GM12878 (cell line): ENCODE measurements at regions not wholly inside any gene's neighbourhood (a gene's known extent, or its start where the extent isn't known, plus 50 kb on each side); places are given as distances from the start of the nearest gene placed in this dataset.

Experiments
- ATAC-seq: fragments of 200-7000 bp; cut with Tn5 transposase; 3 replicates; pipeline ENCODE4 v1.9.1; 2020; ENCODE audit warnings: mild to moderate bottlenecking, moderate library complexity
- BruUV-seq: library from RNA; stranded (reverse); fragments of 400-500 nt; replicated peaks from 2 replicates; lab custom pipeline; 2021; lab: Mats Ljungman, UMichigan
- CTCF ChIA-PET: fragments of 300-600 bp; sonication (Branson Sonifier 250); formaldehyde crosslinking; extraction: SDS; loops from one replicate; lab custom pipeline; 2021; ENCODE audit warnings: inconsistent platforms; lab: Yijun Ruan, JAX
- POLR2A ChIA-PET: fragments of 350-600 bp; formaldehyde crosslinking; extraction: SDS; loops from one replicate; lab custom pipeline; 2021; ENCODE audit warnings: inconsistent platforms; lab: Charles Lee
- RAD21 ChIA-PET: fragments of 300-600 bp; sonication (Branson Sonifier 250); formaldehyde crosslinking; loops from one replicate; lab custom pipeline; 2023; ENCODE audit warnings: antibody characterized with exemption; ENCODE audit not compliant: unreplicated experiment; lab: Charles Lee
- SMC1A ChIA-PET: fragments of 300-600 bp; sonication (Branson Sonifier 250); formaldehyde crosslinking; loops from one replicate; lab custom pipeline; 2023; ENCODE audit not compliant: unreplicated experiment, uncharacterized antibody; lab: Charles Lee
- DNase-seq: peaks from one replicate; pipeline ENCODE4 v3.0.0-alpha.2; 2011; ENCODE audit warnings: low read depth, low spot score
- FAIRE-seq: peaks from 3 replicates; lab custom pipeline; 2011; peaks lifted over from hg19 to GRCh38; lab: Jason Lieb, UNC
- H2AFZ ChIP-seq: 2 replicates; pipeline ENCODE4 v1.6.0; 2011; ENCODE audit warnings: low read depth, low read length, control low read depth; ENCODE audit not compliant: control insufficient read depth
- H3K27ac ChIP-seq: 2 replicates; pipeline ENCODE4 v1.5.1; 2011; ENCODE audit warnings: control low read depth; ENCODE audit not compliant: control insufficient read depth, insufficient read depth
- H3K27me3 ChIP-seq, 2 experiments: replicated peaks in 1 of 2; 2 replicates each; pipeline versions ENCODE4 v1.6.0 to v1.6.1; 2011; ENCODE audit warnings: low read length in 1 of 2; ENCODE audit not compliant: control insufficient read depth in 2 of 2, insufficient read depth in 2 of 2
- H3K36me3 ChIP-seq, 2 experiments: 2 replicates each; pipeline ENCODE4 v1.5.1; 2011; ENCODE audit warnings: low read length in 1 of 2; ENCODE audit not compliant: control insufficient read depth in 2 of 2, insufficient read depth in 2 of 2
- H3K4me1 ChIP-seq: 2 replicates; pipeline ENCODE4 v1.6.1; 2011; ENCODE audit warnings: mild to moderate bottlenecking, low read length, moderate library complexity, mixed read lengths; ENCODE audit not compliant: control insufficient read depth, insufficient read depth
- H3K4me2 ChIP-seq: 2 replicates; pipeline ENCODE4 v1.6.0; 2011; ENCODE audit warnings: control low read depth; ENCODE audit not compliant: control insufficient read depth, insufficient read depth
- H3K4me3 ChIP-seq: fragments of 200-600 bp; sonication (generic); 2 replicates; pipeline ENCODE4 v1.5.1; 2016
- H3K79me2 ChIP-seq: 2 replicates; pipeline ENCODE4 v1.6.0; 2011; ENCODE audit warnings: low read length; ENCODE audit not compliant: control insufficient read depth, insufficient read depth
- H3K9ac ChIP-seq: 2 replicates; pipeline ENCODE4 v1.8.0; 2011; ENCODE audit warnings: low read length, control low read depth, mixed read lengths; ENCODE audit not compliant: control insufficient read depth, insufficient read depth
- H3K9me3 ChIP-seq: replicated peaks from 3 replicates; pipeline ENCODE4 v1.5.1; 2011; ENCODE audit warnings: mild to moderate bottlenecking, low read length; ENCODE audit not compliant: control insufficient read depth, insufficient read depth
- H4K20me1 ChIP-seq: 2 replicates; pipeline ENCODE4 v1.6.0; 2011; ENCODE audit not compliant: control insufficient read depth, insufficient read depth
- EZH2 ChIP-seq: IDR thresholded peaks from 2 replicates; pipeline ENCODE4 v1.6.1; 2012; ENCODE audit warnings: low read depth, mild to moderate bottlenecking, control low read depth, inconsistent platforms, low read length, borderline replicate concordance; ENCODE audit not compliant: control insufficient read depth
- FOS ChIP-seq: IDR thresholded peaks from 3 replicates; pipeline ENCODE4 v1.6.1; 2011; ENCODE audit warnings: borderline replicate concordance; ENCODE audit not compliant: insufficient read length; ENCODE audit errors: extremely low read depth
- KDM1A ChIP-seq: fragments of 200-600 bp; sonication (generic); IDR thresholded peaks from 2 replicates; pipeline ENCODE4 v1.6.1; 2016; ENCODE audit warnings: borderline replicate concordance
- STAT3 ChIP-seq: IDR thresholded peaks from 2 replicates; pipeline ENCODE4 v1.6.1; 2011; ENCODE audit warnings: low read depth, low read length, improper control_type of control experiment
- WGBS: methylation state at CpG from one replicate; pipeline ENCODE4 v1.1.6; 2016; ENCODE audit warnings: low lambda C conversion rate; ENCODE audit not compliant: insufficient replicate concordance, insufficient coverage; ENCODE audit errors: missing lambda C conversion rate; 5-methylcytosine and 5-hydroxymethylcytosine counted together
- in situ Hi-C: fragments of 300-500 bp; cut with MboI; formaldehyde crosslinking; loops from 9 replicates; pipeline ENCODE4 v1.14.3; 2018; ENCODE audit warnings: mixed read lengths
- intact Hi-C: fragments of 100-400 bp; cut with micrococcal nuclease; formaldehyde crosslinking; loops from one replicate; pipeline ENCODE4 v1.14.2; 2022; ENCODE audit not compliant: unreplicated experiment
- TF ChIP-seq, protein P1 (sequence below): IDR thresholded peaks from 2 replicates; pipeline ENCODE4 v1.6.1; 2012; ENCODE audit warnings: mild to moderate bottlenecking, low read depth, low read length
- TF ChIP-seq, protein P2 (sequence below): fragments of 450-650 bp; formaldehyde crosslinking; IDR thresholded peaks from 2 replicates; pipeline ENCODE4 v1.5.0; 2022; ENCODE audit warnings: mild to moderate bottlenecking, missing genetic modification characterization

DNA sequence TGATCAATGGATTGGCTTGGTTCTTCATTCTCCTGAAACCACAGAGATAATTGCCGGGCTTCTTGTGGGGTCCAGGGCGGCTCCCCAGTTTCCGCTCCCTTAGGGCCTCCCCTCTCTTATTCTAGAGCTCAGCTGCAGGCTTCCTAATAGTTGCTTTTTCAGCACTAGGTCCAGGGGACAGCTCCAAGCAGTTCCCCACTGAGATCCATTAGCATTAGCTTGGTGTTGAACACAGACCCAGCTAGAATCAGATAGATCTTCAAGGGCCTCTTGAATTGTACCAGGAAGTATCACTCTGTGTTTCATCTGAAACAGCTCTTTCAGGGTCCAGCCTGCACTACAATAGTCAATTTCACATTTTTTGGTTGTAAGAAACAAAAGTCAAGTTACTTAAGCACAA lies 238.7 kb downstream of the SEC23IP start:
- ChIA-PET RAD21 (no interaction called here), POLR2A (no interaction called here), SMC1A (interaction anchor here (0.9 to 1.3 kb wide), 2 partner anchors 9 to 90 kb away, joined by 3 to 4 read pairs; no protein-coding TSS in a partner anchor), CTCF (no interaction called here)
- no peak for FAIRE-seq
- H2AFZ ChIP-seq = no peak overlapping the region
- 0% methylated on average over 3 of the region's 3 CpGs for WGBS
- no peak overlapping the region for H3K4me3 ChIP-seq
- no peaks in the 10 kb centered on the region for H3K27me3 ChIP-seq
- TF ChIP-seq, protein P1, sequence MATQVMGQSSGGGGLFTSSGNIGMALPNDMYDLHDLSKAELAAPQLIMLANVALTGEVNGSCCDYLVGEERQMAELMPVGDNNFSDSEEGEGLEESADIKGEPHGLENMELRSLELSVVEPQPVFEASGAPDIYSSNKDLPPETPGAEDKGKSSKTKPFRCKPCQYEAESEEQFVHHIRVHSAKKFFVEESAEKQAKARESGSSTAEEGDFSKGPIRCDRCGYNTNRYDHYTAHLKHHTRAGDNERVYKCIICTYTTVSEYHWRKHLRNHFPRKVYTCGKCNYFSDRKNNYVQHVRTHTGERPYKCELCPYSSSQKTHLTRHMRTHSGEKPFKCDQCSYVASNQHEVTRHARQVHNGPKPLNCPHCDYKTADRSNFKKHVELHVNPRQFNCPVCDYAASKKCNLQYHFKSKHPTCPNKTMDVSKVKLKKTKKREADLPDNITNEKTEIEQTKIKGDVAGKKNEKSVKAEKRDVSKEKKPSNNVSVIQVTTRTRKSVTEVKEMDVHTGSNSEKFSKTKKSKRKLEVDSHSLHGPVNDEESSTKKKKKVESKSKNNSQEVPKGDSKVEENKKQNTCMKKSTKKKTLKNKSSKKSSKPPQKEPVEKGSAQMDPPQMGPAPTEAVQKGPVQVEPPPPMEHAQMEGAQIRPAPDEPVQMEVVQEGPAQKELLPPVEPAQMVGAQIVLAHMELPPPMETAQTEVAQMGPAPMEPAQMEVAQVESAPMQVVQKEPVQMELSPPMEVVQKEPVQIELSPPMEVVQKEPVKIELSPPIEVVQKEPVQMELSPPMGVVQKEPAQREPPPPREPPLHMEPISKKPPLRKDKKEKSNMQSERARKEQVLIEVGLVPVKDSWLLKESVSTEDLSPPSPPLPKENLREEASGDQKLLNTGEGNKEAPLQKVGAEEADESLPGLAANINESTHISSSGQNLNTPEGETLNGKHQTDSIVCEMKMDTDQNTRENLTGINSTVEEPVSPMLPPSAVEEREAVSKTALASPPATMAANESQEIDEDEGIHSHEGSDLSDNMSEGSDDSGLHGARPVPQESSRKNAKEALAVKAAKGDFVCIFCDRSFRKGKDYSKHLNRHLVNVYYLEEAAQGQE = peak; percentile 84
- TF ChIP-seq KDM1A = no peak
- ATAC-seq = no peak
- in situ Hi-C loops = no loop called here
- no peaks in the 10 kb centered on the region for H3K4me1 ChIP-seq
- H4K20me1 ChIP-seq = no peaks in the 10 kb centered on the region
- no peak overlapping the region for H3K9ac ChIP-seq
- no TSS peak for BruUV-seq
- H3K9me3 ChIP-seq = no peaks in the 10 kb centered on the region
- intact Hi-C loops = no loop called here
- H3K4me2 ChIP-seq = no peak overlapping the region
- no peak for DNase-seq
- no peaks in the 10 kb centered on the region for H3K79me2 ChIP-seq
- H3K27ac ChIP-seq = no peak overlapping the region
- H3K36me3 ChIP-seq = no peaks in the 10 kb centered on the region

DNA sequence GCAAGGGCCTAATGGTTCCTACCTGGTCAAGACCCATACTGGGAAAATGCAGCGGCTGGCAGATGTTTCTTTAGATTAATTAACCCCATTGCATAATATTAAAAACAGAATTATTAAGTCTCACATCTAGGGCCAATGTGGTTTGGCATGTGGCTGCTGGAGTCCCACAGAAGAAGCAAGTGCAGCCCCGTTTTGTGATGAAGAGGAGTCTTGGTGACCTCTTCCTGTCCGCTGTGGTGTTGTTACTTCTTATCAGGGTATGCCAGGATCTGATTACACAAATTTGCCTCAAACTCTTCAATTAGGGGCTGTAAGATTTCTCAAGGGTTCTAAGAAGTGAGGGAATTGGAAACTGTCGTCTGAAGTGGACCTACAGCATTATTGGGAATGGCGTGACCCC lies 240.3 kb downstream of the SEC23IP start:
- no TSS peak for BruUV-seq
- ChIA-PET SMC1A (no interaction called here), POLR2A (no interaction called here)
- no peak overlapping the region for H2AFZ ChIP-seq
- H3K4me1 ChIP-seq = no peaks in the 10 kb centered on the region
- H3K9me3 ChIP-seq = no peaks in the 10 kb centered on the region
- no peaks in the 10 kb centered on the region for H3K36me3 ChIP-seq
- intact Hi-C loops (no loop called here), in situ Hi-C loops (no loop called here)
- no peak overlapping the region for H3K9ac ChIP-seq
- no peaks in the 10 kb centered on the region for H3K27me3 ChIP-seq
- no peaks in the 10 kb centered on the region for H4K20me1 ChIP-seq
- FAIRE-seq = no peak
- no peak overlapping the region for H3K4me3 ChIP-seq
- no peaks in the 10 kb centered on the region for H3K79me2 ChIP-seq
- H3K4me2 ChIP-seq = no peak overlapping the region
- no peak for DNase-seq
- TF ChIP-seq STAT3 (no peak), FOS (no peak), EZH2 (no peak)
- TF ChIP-seq, protein P2, sequence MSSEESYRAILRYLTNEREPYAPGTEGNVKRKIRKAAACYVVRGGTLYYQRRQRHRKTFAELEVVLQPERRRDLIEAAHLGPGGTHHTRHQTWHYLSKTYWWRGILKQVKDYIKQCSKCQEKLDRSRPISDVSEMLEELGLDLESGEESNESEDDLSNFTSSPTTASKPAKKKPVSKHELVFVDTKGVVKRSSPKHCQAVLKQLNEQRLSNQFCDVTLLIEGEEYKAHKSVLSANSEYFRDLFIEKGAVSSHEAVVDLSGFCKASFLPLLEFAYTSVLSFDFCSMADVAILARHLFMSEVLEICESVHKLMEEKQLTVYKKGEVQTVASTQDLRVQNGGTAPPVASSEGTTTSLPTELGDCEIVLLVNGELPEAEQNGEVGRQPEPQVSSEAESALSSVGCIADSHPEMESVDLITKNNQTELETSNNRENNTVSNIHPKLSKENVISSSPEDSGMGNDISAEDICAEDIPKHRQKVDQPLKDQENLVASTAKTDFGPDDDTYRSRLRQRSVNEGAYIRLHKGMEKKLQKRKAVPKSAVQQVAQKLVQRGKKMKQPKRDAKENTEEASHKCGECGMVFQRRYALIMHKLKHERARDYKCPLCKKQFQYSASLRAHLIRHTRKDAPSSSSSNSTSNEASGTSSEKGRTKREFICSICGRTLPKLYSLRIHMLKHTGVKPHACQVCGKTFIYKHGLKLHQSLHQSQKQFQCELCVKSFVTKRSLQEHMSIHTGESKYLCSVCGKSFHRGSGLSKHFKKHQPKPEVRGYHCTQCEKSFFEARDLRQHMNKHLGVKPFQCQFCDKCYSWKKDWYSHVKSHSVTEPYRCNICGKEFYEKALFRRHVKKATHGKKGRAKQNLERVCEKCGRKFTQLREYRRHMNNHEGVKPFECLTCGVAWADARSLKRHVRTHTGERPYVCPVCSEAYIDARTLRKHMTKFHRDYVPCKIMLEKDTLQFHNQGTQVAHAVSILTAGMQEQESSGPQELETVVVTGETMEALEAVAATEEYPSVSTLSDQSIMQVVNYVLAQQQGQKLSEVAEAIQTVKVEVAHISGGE (CRISPR knock-in tag) = no peak
- TF ChIP-seq, all 136 proteins: peak for 0
- WGBS = 13% methylated on average over 5 of the region's 5 CpGs
- ATAC-seq = no peak
- CTCF ChIA-PET = no interaction called here
- H3K27ac ChIP-seq = no peak overlapping the region
- RAD21 ChIA-PET = no interaction called here
